ENCODE measurements at regions not wholly inside any gene's neighbourhood (a gene's known extent, or its start where the extent isn't known, plus 50 kb on each side); places are given as distances from the start of the nearest gene placed in this dataset.

- no peak overlapping the region for H3K4me3 ChIP-seq (ENCODE audit: low read depth, low read length)
- TF ChIP-seq, protein P1, sequence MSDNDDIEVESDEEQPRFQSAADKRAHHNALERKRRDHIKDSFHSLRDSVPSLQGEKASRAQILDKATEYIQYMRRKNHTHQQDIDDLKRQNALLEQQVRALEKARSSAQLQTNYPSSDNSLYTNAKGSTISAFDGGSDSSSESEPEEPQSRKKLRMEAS (IDR thresholded peaks at IDR 0.05; ENCODE audit: low read depth, low read length) = no peak
- TF ChIP-seq POLR2A (IDR thresholded peaks at IDR 0.05; ENCODE audit: extremely low read depth, insufficient read length) = no peak
- no peak for TF ChIP-seq MYC (IDR thresholded peaks at IDR 0.05; ENCODE audit: low read depth, low read length)
- TF ChIP-seq CTCF (IDR thresholded peaks at IDR 0.05; ENCODE audit: low read depth, low read length) = no peak
Observed at GRCh38 chr10:121422096-121422495, 176.1 kb downstream of the FGFR2 start.

GRCh38 chr10:121425623-121426022, 172.6 kb downstream of the FGFR2 start:
- no peak for DNase-seq (ENCODE audit: low read depth)
- TF ChIP-seq, protein P1 (IDR thresholded peaks at IDR 0.05; ENCODE audit: low read depth, low read length) = no peak
- no peak for TF ChIP-seq POLR2A (IDR thresholded peaks at IDR 0.05; ENCODE audit: extremely low read depth, insufficient read length)
- no peak for TF ChIP-seq CTCF (IDR thresholded peaks at IDR 0.05; ENCODE audit: low read depth, low read length)
- no peak for TF ChIP-seq MYC (IDR thresholded peaks at IDR 0.05; ENCODE audit: low read depth, low read length)
- H3K4me3 ChIP-seq (ENCODE audit: low read depth, low read length) = no peak overlapping the region

More at GRCh38 chr10:121422096-121422495, 176.1 kb downstream of the FGFR2 start:
- DNase-seq (ENCODE audit: low read depth) = no peak

DNA sequence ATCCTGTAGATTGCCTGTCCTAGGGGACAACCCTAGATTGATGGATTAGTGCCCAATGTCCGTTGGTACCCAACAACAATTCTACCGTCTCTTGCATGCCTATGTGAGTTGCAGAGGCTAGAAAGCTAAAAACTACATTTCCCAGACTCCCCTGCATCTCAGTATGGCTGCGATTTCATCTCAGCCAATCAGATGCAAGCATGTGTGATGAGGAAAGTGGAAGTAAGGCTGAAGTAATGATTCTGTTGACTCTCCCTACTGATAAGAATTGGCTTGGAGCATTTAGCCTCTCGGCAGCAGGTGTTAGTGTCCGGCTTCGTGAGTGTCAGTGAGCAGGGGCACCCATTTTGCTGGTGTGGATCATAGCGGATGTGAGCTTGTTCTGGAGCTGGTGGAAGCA, 171.9 kb downstream of the FGFR2 start:
- TF ChIP-seq POLR2A (IDR thresholded peaks at IDR 0.05; ENCODE audit: extremely low read depth, insufficient read length) (no peak), CTCF (IDR thresholded peaks at IDR 0.05; ENCODE audit: low read depth, low read length) (no peak), MYC (IDR thresholded peaks at IDR 0.05; ENCODE audit: low read depth, low read length) (no peak)
- TF ChIP-seq, protein P1 (IDR thresholded peaks at IDR 0.05; ENCODE audit: low read depth, low read length) = no peak
- no peak overlapping the region for H3K4me3 ChIP-seq (ENCODE audit: low read depth, low read length)
- DNase-seq (ENCODE audit: low read depth) = peak; percentile 41
